NCI-H1436 treated with DMSO at 0.1 percent for 48 hours (cell line): ENCODE measurements at regions not wholly inside any gene's neighbourhood (a gene's known extent, or its start where the extent isn't known, plus 50 kb on each side); places are given as distances from the start of the nearest gene placed in this dataset.
"Not testable (repeated sequence)": the region's sequence is repeated elsewhere in the genome, so short reads cannot be mapped to it uniquely, and the experiment has no call there.

Experiments used
- DNase-seq: peaks from one replicate; lab custom pipeline; 2025; lab: John Stamatoyannopoulos, UW

DNA sequence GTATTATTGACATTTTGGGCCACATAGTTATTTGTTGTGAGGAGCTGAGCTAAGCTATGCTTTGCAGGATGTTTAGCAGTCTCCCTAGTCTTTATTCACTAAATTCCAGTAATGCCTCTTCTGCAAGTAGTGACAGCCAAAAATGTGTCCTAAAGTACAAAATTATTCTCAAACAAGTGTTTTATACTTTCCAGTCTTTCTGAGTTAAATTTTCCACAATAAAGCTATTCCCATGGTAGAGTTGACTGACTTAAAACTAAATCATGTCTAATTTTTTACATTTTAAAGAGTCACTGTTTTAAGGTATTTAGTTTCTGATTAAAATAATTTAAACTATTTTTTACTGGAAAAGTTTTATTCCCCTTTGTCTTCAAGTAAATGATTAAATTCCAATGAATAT is 717.8 kb upstream of the HS3ST5 start:
- DNase-seq: no peak

DNA sequence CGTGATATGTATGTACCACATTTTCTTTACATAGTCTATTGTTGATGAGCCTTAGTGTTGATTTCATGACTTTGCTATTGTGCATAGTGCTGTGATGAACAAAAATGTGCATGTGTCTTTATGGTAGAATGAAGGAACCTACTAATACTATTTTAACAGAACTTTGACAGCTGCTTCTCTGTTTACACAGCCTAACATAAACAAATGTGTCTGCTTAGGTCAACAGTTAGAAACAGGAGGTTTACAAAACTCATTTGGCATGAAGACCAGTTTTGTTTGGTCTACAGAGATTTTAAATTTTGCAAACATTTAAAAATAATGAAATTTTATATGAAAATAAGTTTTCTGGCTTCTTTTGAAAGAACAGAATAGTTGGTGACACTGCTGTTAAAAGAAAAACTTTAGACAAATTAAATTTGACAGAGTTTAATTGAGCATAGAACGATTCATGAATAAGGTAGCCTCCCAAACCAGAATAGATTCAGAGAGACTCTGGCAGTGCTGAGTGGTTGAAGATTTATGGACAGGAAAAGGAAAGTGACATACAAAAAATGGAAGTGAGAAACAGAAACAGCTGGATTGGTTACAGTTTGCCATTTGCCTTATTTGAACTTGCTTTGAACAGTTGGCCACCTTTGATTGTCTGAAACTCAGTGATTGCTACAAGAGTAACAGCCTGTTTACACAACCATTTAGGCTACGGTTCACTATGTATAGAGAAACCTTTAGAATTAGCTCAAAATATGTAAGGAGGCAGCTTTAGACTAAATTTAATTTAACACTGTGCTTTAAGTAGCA is 715.8 kb upstream of the HS3ST5 start:
- DNase-seq: no peak

DNA sequence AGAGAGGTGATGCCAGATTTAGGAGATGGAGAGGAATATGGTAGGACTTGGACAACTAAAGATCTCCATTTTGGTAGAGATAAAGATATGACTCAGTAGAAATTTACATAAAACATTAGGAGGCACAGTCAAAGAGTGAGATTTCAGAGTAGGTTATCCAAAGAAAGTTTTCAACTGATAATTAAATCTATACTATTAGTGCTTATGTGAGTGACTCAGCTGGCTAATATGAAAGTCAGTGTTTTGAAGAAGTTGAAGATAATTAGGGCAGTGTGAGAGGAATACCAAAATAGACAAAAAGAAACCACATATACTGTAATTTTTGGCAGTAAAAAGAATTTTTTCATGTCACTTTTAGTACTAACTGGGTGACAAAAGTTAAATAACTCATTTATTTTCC is 712.8 kb upstream of the HS3ST5 start:
- no peak for DNase-seq

DNA sequence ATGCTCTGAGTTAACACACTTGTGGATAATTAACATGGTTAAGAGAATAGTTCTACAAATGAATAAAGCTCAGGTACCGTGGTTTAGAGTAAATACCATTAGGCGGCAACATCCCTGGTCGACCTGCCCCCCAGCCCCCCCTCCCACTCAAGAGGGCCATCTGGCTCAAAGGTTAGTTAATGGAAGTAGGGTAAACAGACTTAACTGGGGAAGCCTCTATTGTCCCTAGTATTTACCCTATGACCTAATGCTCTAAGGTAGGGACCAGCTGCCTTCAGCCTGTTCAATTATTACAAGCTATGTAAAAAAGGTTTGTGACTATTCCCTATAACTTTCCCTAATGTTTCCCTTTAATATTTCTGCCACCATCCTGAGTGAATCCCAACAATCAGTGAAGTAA is 711.4 kb upstream of the HS3ST5 start:
- DNase-seq: not testable (repeated sequence)

DNA sequence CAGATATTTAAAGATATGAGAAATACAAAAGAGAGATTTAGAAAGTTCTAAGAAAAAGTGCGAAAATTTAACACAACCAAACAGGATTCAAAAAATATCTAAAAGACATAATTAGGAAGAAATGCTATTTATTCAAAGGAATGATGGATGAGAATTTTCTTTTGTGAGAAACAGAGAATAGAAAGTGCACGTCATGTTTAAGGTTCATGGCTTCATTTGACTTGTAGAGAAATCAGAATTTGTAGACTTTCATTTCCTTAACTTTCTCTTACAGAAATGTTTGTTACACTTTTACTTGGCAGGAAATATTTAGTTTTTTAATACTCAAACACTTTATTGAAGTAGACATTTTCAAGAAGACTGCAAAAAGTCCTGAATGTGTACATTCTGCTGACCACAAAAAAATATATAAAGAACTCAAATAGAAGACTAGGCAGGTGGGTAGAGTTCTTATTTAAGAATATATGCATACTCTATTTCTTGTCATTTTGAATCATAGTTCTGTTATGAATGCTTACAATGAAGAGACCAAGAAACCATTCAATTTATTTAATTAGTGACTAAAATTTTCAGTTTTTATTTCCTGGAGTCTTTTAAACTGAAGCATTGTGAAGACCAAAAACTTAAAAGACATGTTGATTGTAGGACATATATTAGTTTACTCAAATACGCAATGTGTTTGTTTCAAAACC is 710.5 kb upstream of the HS3ST5 start:
- DNase-seq: no peak

DNA sequence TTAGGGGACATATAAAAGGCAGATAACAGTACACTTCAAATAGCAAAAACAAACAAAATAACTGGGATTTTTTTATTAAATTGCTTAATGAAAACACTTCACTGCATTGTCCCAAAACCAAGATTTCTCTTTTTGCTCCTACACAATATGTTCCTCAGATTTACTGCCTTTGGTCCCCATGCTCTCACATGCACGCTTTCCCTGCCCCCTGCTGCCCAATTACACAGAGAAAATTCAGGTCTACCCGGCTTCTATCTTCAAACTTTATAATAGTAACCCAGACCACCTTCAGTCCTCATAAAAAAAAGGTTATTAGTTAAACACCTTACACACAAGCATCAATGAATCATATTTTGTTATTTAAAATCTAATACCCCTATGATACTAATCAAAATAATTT is 673.8 kb upstream of the HS3ST5 start:
- DNase-seq: no peak

DNA sequence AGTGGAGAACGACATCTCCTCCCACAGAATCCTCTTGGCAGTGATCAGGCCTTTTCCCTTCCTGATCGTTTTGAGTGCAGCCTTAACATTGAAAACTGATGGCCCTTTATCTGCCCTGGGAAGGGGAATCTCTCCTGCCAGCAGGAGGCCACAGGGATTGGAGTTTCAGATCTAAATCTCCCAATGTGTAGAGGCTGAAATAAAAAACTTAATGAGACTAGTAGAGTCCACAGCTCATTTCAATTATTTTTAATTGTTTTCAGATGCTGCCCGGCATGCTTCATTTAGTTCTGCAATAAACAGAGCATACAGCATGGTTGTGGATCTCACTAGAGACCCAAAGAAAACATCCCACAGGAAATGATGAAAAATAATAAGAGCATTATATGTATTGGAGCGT is 662.2 kb upstream of the HS3ST5 start:
- no peak for DNase-seq

DNA sequence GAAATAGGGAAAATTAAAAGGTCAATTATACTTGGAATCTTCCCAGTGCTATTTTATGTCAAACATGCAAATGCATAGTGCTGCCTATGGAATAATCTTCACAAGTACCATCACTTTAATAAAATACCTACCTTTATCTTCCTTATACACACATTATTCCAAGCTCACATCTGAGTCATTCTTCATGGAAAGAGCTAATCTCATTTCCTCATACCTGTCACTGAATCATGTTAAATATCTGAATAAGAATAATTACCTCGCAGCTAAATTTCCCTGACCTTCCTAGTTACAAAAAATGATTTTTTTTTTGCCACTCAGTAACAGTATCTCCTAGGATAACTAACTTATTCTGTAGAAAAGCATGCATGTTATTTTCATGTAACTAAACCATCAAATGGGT is 661.4 kb upstream of the HS3ST5 start:
- DNase-seq: no peak

DNA sequence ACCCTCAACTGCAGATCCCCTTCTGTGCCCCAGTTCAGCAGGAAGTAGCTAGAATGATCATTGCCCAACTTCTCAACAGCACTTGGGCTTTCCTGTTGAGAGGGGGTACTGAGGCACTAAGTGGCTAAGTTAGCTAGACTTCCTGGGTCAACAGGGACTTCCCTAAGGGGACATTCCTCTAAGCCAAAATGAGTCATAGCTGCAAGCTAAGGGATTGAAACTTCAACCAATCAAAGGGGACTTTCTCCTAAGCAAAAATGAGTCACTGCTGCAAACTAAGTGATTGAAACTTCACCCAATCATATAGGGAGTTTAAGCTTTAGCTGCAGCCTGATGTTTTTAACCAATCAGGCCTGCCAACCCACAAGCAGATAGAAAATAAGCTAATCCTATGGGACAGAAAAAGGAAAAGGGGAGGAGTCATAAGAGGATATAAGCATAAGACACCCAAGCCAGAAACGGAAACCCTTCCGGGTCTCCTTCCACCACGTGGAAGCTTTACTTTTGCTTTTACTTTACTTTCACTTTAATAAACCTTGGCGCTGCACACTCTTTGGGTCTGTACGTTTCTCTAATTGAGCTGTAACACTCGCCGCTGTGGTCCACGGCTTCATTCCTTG is 659.0 kb upstream of the HS3ST5 start:
- DNase-seq: no peak

DNA sequence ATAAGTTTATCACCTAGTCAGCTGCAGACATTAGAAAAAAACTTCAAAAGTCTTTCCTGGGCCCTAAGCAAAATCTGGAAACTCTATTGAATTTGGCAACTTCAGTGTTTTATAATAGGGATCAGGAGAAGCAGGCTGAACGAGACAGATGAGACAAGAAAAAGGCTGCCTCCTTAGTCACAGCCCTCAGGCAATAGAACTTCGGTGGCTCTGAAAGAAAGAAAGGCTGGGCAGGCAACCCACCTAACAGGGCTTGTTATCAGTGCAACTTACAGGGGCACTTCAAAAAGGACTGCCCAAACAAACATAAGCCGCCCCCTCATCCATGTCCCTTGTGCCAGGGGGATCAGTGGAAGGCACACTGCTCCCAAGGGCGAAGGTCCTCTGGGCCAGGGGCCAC is 657.9 kb upstream of the HS3ST5 start:
- DNase-seq: no peak

DNA sequence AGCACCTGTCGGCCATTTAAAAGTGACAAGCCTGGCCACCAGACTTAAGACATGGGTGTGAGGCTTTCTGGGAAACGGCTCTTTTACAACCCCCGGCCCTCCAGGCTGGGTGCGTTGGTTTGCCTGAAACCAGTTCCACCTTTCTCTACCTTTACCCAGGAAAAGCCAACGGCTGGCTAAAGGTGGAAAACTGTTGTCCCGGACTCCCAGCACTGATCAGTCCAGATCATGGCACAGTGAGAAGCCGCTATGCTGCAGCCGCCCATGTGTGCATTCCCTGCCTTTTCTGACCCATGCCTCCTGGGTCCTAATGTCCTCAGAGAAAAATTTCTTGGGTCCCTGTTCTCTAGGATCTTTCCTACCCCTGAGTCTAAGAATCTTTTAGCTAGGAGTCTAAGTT is 655.7 kb upstream of the HS3ST5 start:
- DNase-seq: no peak

DNA sequence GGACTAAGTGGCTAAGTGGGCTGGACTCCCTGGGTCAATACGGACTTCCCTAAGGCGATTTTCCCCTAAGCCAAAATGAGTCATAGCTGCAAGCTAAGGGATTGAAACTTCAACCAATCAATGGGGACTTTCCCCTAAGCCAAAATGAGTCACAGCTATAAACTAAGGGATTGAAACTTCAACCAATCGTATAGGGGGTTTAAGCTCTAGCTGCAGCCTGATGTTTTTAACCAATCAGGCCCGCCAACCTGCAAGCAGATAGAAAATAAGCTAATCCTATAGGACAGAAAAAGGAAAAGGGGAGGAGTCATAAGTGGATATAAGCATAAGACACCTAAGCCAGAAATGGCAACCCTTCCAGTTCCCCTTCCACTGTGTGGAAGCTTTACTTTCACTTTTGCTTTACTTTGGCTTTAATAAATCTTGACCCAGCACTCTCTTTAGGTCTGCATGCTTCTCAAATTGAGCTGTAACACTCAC is 655.0 kb upstream of the HS3ST5 start:
- no peak for DNase-seq

DNA sequence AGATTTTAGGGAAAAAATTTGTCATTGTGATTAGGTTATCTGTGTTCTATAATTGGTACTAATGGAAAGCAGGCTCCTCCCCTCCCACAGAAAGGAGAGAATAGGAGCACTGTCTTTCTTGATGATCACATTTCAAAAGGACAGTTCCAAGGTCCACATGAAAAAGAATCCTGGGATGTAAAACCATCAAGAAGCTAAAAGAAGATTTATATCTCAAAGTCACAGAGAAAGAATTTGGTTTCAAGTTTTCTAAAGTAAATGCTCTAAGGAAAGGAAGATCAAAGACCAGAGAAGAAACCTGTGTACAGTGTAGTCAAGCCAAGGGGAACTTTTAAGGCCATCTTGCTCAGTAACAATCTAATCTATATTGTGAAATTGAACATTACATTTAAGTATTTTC is 652.7 kb upstream of the HS3ST5 start:
- DNase-seq: no peak

DNA sequence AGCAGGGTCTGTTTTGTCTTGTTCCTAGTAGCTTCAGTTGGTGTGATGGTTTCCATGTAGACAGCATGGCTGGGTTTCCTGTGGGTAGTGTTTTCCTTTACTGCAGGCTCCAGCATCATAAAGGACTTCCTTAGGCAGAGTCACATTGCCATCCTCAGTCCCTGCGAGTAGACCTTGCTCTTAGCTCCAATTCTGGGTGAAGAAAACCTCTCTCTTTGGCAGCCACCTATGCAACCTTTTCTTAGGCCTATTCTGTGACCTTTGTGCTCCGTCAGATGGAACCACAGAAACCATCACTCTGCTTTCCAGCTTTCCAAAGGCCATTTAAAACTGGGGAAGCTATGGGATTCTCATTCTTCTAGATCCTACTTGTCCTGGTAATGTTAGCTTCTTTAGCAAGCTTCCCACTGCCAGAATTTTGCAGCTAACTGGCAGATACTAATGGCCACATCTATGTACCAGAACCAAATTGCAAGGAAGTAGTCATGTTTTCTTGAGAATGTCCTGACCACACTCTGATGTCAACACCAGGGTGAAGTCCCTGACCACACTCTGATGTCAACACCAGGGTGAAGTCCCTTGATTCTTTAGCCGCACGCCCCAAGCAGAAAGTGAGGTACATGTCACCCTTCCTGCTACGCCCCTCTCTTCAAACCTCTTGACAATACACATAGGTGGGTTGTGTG is 646.6 kb upstream of the HS3ST5 start:
- no peak for DNase-seq

DNA sequence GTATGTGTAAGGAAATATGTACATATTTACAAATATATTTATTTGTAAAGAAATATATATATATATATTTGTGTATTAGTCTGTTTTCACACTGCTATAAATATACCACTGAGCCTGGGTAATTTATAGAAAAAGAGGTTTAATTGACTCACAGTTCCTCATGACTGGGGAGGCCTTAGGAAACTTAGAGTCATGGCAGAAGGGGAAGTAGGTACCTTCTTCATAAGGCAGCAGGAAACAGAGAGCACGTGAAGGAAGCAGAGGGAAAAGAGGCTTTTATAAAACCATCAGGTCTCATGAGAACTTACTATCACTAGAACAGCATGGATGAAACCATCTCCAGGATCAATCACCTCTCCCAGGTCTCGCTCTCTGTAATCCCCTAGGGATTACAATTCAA is 644.5 kb upstream of the HS3ST5 start:
- no peak for DNase-seq

DNA sequence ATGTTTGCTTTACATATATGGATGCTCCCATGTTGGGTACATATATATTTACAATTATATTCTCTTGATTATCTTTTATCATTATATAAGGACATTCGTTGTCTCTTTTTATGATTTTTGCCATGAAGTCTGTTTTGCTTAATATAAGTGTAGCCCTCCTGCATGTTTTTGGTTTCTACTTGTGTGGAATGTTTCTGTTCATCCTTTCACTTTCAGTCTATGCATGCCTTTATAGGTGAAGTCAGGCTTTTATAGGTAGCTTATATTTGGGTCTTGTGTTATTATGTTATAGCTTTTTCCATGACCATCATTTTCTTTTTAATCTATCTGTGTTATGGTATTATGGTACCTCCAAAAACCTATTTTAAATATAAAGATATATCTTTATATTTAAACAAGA is 612.5 kb upstream of the HS3ST5 start:
- DNase-seq: no peak

DNA sequence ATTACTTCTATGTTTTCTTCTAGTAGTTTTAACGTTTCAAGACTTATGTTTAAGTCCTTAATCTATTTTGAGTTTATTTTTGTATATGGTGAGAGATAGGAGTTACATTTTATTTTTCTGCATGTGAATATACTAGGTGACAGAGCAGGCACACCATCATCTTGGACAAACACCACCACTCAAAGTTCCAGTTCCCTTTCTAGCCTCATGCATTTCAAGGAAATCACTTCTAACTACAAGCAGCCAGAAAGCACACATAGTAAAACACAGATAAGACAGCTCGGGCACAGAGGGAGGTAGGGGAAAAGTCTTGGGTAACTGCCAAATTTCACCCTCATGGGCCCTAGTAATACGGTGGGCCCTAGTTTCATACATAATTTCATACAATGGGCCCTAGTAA is 609.4 kb upstream of the HS3ST5 start:
- DNase-seq: no peak

DNA sequence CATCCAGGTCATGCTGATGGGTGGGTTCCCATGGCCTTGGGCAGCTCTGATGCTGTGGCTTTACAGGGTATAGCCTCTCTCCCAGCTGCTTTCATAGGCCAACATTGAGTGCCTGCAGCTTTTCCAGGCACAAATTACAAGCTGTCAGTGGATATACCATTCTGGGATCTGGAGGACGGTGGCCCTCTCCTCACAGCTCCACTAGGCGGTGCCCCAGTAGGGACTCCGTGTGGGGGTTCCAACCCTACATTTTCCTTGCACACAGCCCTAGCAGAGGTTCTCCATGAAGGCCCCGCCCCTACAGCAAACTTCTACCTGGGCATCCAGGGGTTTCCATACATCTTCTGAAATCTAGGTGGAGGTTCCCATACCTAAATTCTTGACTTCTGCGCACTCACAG is 602.6 kb upstream of the HS3ST5 start:
- DNase-seq: no peak

DNA sequence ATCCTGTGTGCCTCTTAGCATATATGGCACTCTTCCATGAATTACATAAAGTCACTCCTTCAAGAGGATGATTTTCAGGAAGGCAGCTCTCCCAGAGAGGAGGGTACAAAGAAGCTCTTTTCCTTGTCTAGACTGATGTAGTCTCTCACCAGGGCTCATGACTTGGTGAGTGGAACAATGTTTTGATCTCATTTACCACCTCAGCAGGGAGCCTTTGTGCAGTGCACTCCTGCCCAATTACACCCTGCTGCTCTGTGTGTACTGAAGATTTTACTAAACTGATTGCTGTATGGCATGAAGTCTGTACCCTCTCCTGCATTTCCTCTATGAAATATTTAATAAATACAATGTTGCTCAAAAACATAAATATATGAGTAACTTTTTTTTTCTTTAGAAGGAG is 598.3 kb upstream of the HS3ST5 start:
- DNase-seq: no peak

DNA sequence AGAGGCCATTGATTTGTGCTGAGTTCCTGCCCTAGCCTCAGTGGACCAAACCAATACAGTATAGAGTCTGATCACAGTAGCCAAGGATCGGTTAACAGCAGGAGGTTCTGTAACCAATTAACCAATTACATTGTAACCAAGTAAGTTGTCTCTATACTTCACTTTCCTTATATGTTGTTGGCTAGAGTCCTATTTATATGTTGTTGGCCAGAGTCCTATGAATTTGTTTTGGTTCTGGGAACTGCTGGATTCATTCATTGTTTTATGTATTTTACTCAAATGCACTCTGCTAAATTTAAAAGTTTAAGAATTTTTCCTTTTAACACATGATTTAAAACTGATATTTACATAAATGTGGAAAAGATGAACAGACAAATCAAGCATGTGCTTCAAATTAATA is 597.4 kb upstream of the HS3ST5 start:
- no peak for DNase-seq

DNA sequence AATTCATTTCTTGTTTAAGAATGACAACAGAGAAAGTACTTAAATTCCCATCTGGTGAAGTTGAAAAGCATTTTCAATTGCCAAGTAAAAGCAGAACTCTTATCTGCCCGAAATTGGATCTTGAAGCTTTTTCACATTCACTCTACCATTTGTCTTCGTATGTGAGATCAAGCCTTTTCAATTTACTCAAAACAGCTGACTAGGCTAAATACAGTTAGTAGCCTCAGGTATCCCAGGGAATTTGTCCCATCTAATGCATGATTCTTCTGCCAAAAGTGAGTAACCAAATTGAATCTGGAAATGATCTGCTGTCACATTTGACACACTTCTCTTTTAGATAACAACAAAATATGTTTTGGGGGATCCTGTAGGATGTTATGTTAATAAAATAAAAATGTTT is 596.8 kb upstream of the HS3ST5 start:
- DNase-seq: no peak

DNA sequence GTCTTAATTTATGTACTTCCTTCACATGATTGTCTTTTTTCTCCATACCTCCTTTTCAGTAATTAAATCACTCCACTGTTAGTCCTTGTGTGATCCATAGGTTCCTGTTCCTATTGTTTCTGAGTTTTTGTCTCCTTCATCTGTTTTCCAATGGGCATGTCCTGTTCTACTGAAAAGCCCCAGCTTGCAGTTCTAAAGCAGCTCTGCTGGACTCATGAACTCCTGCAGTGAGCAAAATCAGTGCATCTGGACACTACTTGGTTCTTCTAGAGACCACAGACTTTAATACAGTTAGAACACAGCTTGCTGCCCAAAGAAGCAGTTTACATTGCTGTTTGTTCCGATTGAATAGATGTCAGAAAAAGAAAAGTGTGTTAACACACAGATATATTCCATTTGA is 593.3 kb upstream of the HS3ST5 start:
- DNase-seq: no peak

DNA sequence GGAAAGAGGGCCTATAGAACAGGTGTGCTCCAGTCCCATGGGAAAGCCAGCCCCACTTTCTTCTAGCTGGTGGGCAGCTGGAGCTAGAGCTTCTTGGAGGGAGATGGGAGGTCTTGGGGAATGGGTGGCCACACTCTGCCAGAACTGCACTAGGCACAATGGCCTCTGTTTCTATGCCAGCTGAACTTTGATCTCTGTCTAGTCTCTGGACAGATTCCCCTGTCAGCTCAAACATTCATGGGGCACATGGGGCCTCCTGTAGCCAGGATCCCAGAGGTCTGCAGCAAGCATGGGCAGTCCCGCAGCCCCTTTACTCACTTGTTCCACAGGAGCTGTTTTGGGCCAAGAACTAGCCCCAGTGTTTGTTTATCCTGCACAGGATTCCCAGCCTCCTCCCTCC is 591.3 kb upstream of the HS3ST5 start:
- DNase-seq: no peak
